Activated naive CD8-positive, alpha-beta T cell treated with anti-CD3 and anti-CD28 coated beads, Interleukin-2, amount 50 U/mL, for 24 hours (primary cell): ENCODE measurements at regions not wholly inside any gene's neighbourhood (a gene's known extent, or its start where the extent isn't known, plus 50 kb on each side); places are given as distances from the start of the nearest gene placed in this dataset.

ENCODE experiments used
- ATAC-seq: fragments of 150-1000 bp; cut with Tn5 transposase; one replicate; pipeline ENCODE4 v1.10.0; 2021
- DNase-seq: peaks from one replicate; pipeline ENCODE4 v3.0.0; 2021
- H3K27ac Mint-ChIP-seq: one replicate; pipeline ENCODE4 v1.8.0; 2021; ENCODE audit warnings: mild to moderate bottlenecking, mixed read lengths
- H3K27me3 Mint-ChIP-seq: one replicate; pipeline ENCODE4 v1.8.0; 2021; ENCODE audit warnings: mixed read lengths
- H3K36me3 Mint-ChIP-seq: one replicate; pipeline ENCODE4 v1.8.0; 2021; ENCODE audit warnings: low read depth, mixed read lengths
- H3K4me1 Mint-ChIP-seq: one replicate; pipeline ENCODE4 v1.8.0; 2021; ENCODE audit warnings: mixed read lengths
- H3K4me3 Mint-ChIP-seq: one replicate; pipeline ENCODE4 v1.8.0; 2021; ENCODE audit warnings: mild to moderate bottlenecking, moderate library complexity, mixed read lengths
- H3K9me3 Mint-ChIP-seq: one replicate; pipeline ENCODE4 v1.8.0; 2021; ENCODE audit warnings: mixed read lengths

DNA sequence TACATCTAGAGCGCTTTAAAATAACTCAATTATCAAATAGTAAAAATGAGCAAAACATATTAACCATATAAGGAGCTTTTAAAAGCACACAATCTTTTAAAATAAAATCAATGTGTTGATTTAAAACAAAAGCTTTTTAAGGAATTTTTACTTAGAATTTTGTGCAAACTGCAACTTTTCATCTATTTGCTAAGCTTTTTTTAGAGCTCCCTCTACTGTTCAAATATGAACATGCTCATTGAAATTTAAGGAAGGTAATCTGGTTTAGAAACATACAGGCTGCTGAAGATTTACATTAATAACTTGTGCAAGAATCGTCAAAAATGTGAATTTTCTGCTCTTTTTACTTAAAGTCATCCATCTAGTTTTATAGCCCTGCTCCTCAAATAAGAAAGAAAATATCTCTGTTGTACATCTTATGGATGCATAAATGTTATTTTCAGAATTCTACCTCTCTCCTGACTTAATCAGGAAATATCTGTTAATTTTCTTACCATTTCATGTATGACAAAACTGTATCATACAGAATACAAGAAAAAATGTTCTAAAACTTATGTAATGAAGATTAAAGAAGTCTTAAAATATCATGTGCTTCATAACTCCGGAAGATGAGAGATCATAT is 469.4 kb upstream of the ROBO2 start:
- Mint-ChIP-seq H3K27ac (no peak overlapping the region), H3K27me3 (no peaks in the 10 kb centered on the region), H3K4me3 (no peak overlapping the region), H3K9me3 (no peaks in the 10 kb centered on the region), H3K36me3 (no peaks in the 10 kb centered on the region), H3K4me1 (no peaks in the 10 kb centered on the region)
- no peak for ATAC-seq
- DNase-seq, result no peak

DNA sequence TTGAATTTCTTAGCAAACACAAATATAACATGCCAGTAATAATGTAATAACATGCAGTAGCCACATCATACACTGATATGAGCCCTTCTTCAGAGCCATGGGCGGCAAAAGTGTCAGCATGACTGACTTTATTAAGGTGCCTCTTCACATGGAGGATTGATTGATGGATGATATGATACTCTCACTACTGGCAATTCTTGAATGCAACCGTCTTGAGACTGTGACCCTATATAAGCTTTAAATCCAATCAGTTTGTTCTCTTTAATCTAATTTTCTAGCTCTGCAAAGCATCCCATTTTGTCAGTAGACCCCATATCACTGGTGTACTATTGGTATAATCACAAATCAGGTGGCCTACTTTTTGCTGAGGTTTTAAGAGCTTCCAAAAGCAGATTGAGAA is 463.7 kb upstream of the ROBO2 start:
- Mint-ChIP-seq H3K4me3 (no peak overlapping the region), H3K9me3 (peaks cover 4% of the 10 kb centered on the region), H3K27me3 (no peaks in the 10 kb centered on the region), H3K36me3 (no peaks in the 10 kb centered on the region), H3K27ac (no peak overlapping the region), H3K4me1 (no peaks in the 10 kb centered on the region)
- ATAC-seq, result no peak
- DNase-seq, result no peak

DNA sequence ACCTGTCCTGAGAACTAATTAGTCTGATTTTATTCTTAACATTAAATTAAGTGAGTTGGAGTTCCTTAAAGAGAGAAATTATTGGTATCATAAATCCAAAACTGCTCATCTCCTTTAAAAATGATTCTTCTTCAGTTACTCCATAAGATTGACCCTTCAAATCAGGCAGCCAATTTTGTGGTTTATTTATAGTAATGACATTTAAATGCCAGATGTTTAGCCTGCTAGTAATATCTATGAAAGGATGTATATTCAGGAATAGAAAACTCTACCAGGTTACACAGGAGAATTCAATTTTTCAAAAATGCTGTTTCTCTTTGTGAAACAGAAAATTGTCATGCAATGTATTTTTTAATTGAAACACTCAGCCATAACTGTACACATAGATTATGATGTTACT is 457.8 kb upstream of the ROBO2 start:
- Mint-ChIP-seq H3K36me3 (no peaks in the 10 kb centered on the region), H3K27me3 (no peaks in the 10 kb centered on the region), H3K4me1 (no peaks in the 10 kb centered on the region), H3K4me3 (no peak overlapping the region), H3K9me3 (peaks cover under 1% of the 10 kb centered on the region), H3K27ac (no peak overlapping the region)
- DNase-seq, result no peak
- ATAC-seq, result no peak

DNA sequence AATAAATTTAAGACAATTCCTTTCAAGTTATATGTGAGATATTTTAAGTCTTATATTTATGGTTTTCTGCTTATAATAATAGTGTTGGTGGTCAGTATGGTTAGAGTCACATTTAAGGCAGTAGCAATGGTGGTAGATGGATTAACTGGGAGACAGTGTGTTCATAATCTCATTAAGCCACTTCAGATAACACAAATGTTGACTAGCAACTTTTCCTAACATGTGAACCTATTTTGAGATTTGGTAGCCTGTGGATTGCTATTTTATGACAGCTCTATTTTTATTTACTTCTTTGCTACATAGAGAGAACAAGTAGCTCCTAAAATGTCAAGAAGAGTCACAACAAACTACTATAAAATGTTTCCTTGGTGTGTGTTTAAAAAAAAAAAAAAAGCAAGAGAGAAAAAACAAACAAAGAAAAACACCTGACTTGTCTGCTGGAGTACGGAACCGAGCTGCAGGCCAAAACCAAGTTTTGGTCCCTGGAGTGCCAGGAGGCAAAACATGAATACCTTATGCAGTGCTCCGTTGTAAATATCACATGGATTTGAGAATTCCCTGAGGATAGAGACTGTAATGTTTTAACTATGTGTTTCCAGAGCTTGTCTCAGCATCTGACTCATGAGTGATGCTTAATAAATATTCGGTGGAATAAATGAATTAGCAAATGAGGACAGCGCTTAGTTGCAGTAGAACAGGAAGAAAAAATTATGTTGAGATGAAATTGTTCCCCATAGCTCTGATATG is 457.1 kb upstream of the ROBO2 start:
- no peak for DNase-seq
- H3K4me3 Mint-ChIP-seq, result no peak overlapping the region

DNA sequence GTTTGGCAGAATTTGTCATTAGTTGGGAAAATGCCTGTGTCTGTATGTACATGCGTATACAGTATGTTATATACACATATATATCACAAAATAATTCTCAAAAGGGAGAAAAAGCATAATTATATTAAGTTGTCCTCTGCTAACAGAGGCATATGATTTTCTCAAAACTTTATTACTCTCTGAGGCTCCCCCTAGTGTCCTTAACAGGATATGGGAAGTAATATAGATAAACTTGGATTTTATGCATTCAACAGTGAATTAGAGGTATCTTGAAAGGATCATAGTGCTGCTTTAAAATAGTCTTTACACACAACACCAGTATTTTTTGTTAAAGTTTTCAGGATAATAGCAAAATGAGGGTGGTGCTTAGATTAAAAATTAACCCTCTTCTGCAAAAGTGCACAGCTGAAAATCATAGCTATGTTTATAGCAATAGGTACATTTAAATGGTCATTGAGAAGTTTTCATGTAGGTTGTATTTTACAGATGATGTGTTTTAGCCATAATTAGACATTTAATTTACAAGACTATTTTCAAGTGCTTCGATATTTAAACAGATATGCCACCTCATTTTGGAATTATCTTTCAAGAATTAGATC is 454.0 kb upstream of the ROBO2 start:
- H3K27me3 Mint-ChIP-seq, result no peaks in the 10 kb centered on the region
- no peak for DNase-seq
- no peaks in the 10 kb centered on the region for H3K9me3 Mint-ChIP-seq
- no peak overlapping the region for H3K27ac Mint-ChIP-seq
- H3K36me3 Mint-ChIP-seq, result no peaks in the 10 kb centered on the region
- H3K4me3 Mint-ChIP-seq, result no peak overlapping the region
- no peak for ATAC-seq
- no peaks in the 10 kb centered on the region for H3K4me1 Mint-ChIP-seq

More for the DNA sequence above, 457.1 kb upstream of the ROBO2 start:
- no peak overlapping the region for H3K27ac Mint-ChIP-seq
- H3K4me1 Mint-ChIP-seq, result no peaks in the 10 kb centered on the region
- H3K9me3 Mint-ChIP-seq, result no peaks in the 10 kb centered on the region
- ATAC-seq, result no peak
- H3K27me3 Mint-ChIP-seq, result no peaks in the 10 kb centered on the region
- no peaks in the 10 kb centered on the region for H3K36me3 Mint-ChIP-seq

DNA sequence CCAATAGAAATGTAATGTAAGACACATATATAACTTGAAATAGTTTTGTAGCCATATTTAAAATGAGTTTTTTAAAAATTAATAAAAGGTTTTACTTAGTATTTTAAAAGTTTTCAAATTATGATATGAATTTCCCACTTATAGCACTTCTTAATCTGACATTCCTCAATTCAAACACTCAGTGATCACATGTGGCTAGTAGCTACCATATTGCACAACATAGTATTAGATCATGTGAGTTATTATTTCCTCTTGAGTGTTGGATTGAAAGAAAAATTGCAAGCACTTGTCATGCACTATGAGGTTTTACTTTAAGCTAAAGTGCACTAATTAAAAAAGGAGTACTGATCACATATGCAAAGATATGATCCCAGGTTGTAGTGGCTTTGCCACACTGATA is 453.4 kb upstream of the ROBO2 start:
- H3K27me3 Mint-ChIP-seq, result no peaks in the 10 kb centered on the region
- no peak for ATAC-seq
- H3K4me1 Mint-ChIP-seq, result no peaks in the 10 kb centered on the region
- H3K36me3 Mint-ChIP-seq, result no peaks in the 10 kb centered on the region
- H3K9me3 Mint-ChIP-seq, result no peaks in the 10 kb centered on the region
- no peak overlapping the region for H3K4me3 Mint-ChIP-seq
- no peak for DNase-seq
- H3K27ac Mint-ChIP-seq, result no peak overlapping the region

DNA sequence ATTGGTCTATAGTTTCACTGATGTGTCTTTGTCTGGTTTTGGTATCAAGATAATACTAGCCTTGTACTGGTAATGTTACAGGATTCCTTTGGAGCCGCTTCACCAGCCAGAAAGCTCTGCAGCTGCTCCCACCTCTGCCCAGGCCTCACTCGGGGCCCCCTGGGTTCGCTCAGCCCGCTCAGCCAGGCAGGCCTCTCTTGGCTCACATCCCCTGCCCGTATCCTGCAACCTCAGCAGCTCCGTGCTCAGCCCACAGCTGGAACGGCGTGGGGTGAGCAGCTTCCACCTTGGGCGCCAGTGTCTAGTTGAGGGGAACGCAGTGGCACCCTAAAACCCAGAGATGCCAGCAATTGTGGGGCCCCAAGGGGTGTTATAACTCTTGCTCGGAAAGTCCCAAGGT is 429.7 kb upstream of the ROBO2 start:
- Mint-ChIP-seq H3K27me3 (no peaks in the 10 kb centered on the region), H3K36me3 (no peaks in the 10 kb centered on the region), H3K27ac (no peak overlapping the region), H3K4me3 (no peak overlapping the region), H3K4me1 (no peaks in the 10 kb centered on the region), H3K9me3 (peaks cover 7% of the 10 kb centered on the region)
- no peak for ATAC-seq
- DNase-seq, result no peak

DNA sequence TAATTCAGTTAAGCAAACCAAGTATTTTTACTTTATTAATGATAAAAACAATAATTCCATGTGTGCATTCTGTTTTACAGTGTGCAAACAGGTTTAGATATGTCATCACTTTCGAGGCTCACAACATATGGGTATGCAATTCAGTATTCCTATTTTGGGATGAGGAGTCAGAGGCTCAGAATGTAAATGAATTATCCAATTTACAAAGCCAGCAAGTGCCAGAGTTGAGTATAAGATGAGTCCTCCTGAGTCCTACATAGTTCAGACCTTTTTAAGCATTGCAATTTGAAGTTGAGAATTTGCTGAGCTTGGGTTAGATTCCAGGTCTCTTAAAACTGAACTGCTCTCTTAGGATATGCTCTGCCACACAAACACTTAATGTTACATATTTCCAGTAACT is 424.2 kb upstream of the ROBO2 start:
- Mint-ChIP-seq H3K27me3 (no peaks in the 10 kb centered on the region), H3K4me3 (no peak overlapping the region), H3K27ac (no peak overlapping the region), H3K36me3 (no peaks in the 10 kb centered on the region), H3K9me3 (peaks cover 5% of the 10 kb centered on the region), H3K4me1 (no peaks in the 10 kb centered on the region)
- DNase-seq (no peak), ATAC-seq (no peak)

DNA sequence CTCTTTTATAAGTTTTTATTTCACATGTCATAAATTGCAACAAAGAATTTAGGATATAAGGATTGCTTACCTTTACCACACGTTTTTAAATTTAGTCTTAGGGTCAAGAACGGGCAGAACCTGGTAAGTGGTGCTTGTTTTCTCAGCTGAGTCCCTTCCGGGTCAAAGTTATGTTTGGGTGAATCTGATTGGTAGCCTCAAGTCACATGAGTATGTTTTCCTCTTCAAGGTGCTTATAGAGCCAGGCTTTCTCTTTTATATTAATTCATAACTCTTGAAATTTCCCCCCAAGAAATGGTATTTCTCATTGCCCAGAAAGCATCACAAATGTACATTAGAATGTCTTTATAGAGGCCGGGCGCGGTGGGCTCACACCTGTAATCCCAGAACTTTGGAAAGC is 415.7 kb upstream of the ROBO2 start:
- Mint-ChIP-seq H3K4me1 (no peaks in the 10 kb centered on the region), H3K4me3 (no peak overlapping the region), H3K27ac (no peak overlapping the region), H3K9me3 (peaks cover 37% of the 10 kb centered on the region), H3K36me3 (no peaks in the 10 kb centered on the region), H3K27me3 (no peaks in the 10 kb centered on the region)
- no peak for DNase-seq
- ATAC-seq, result no peak

DNA sequence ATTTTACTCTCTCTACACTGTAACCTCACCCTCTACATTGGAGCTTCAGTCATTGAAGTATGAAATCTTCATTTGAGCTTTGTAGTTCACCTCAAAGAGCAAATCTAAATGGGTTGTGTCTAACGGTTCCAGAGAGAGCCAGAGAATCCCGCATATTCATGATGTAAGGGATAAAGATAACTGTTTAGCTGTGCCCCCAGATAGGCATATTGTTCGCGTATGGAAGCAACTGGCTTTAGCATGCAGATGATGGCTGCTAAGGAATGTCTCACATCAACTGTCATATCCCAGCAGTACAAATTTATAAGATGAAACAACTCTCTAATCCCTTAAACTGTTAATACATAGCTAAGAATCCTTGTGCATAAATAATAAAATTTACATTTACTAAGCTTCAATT is 412.7 kb upstream of the ROBO2 start:
- no peak overlapping the region for H3K27ac Mint-ChIP-seq
- no peak for ATAC-seq
- H3K9me3 Mint-ChIP-seq, result peaks cover 36% of the 10 kb centered on the region
- H3K4me1 Mint-ChIP-seq, result no peaks in the 10 kb centered on the region
- no peak overlapping the region for H3K4me3 Mint-ChIP-seq
- no peaks in the 10 kb centered on the region for H3K36me3 Mint-ChIP-seq
- no peaks in the 10 kb centered on the region for H3K27me3 Mint-ChIP-seq
- no peak for DNase-seq

DNA sequence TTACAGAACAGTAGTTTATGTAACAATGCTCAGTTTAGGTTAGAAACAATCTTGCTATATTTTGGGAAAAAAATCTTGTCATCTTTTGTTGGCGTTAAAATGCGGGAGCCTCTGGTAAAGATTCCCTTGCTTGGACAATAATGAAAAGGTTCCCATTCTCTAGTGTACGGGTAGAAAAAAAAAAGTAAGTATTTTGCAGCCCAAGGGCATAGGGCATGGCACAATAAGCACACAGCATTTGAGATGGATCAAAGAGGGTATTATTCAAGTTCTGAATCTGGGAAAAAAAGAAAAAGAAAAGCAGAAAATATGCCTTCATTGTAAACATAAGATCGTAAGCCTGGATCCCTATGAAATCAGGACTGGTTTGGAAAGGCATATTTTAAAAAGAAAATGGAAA is 408.6 kb upstream of the ROBO2 start:
- H3K36me3 Mint-ChIP-seq, result no peaks in the 10 kb centered on the region

DNA sequence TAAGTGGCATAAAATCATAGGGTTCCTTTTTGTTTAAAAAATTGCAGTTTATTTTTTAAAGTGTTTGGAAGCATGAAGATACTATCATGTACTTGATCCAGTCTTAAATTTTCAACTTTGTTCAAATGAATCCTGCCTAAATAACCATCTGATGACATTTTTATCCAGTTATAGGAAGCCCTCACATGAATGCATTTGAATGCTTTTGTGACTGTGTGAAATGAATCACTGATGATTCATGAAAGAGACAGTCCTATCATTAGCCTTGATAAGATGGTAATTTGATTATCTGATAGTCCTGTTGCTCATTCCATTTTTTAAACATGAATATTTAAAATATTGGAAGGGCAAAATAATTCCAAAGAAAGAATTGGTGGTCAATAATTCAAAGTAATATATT is 401.9 kb upstream of the ROBO2 start:
- Mint-ChIP-seq H3K27ac (no peak overlapping the region), H3K27me3 (no peaks in the 10 kb centered on the region), H3K4me3 (no peak overlapping the region), H3K4me1 (no peaks in the 10 kb centered on the region), H3K36me3 (no peaks in the 10 kb centered on the region), H3K9me3 (peaks cover 4% of the 10 kb centered on the region)
- no peak for ATAC-seq
- DNase-seq, result no peak

More for the DNA sequence above, 408.6 kb upstream of the ROBO2 start:
- Mint-ChIP-seq H3K4me3 (no peak overlapping the region), H3K27me3 (no peaks in the 10 kb centered on the region), H3K27ac (no peak overlapping the region), H3K9me3 (peaks cover 13% of the 10 kb centered on the region), H3K4me1 (no peaks in the 10 kb centered on the region)
- no peak for ATAC-seq
- DNase-seq, result no peak

DNA sequence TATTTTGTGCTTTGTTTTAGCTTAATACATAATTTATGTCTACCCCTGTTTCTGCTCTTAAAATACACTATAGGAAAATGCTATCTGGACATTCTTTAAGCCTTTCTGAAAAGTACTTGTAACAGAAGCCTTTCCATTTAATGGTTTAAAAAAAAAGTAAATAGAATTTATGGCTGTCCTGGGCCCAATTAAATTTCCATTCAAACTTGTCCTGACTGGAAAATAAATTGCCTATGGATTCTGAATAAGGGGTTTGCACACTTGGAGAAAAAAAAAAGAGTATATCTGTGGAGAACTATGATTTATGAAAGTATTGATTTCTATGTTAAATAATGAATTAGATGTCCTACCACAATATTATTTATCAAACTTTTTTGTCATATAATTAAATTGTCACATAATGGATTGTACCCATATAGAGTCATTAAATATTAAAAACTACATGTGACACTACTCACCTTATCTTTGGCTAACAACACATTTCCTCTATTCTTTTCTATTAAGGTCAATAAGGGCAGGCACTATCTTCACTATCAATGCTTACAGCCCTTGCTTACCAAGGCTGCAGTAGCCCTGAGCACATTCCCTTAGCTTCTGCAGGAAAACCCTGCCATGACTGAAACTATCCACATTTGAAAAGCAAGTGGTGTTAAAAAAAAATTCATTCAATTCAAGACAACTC is 396.1 kb upstream of the ROBO2 start:
- DNase-seq (no peak), ATAC-seq (no peak)
- Mint-ChIP-seq H3K27ac (no peak overlapping the region), H3K4me1 (no peaks in the 10 kb centered on the region), H3K36me3 (no peaks in the 10 kb centered on the region), H3K9me3 (peaks cover 13% of the 10 kb centered on the region), H3K27me3 (no peaks in the 10 kb centered on the region), H3K4me3 (no peak overlapping the region)

DNA sequence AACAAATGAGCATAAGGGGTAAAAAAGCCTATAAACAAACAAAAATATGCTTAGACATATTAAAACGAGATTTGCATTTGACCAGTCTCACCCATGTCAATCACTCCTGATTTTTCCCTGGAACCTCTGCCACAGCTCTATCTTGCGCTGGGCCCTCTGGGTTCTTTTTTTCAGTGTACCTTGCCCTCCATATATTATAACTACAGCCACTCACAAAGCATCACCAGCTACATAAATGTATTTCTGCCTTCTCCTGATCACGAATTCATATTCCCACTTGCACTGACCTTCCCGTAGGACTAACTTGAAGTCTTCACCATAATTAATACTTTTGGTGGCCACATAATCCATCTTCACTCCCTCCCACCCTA is 395.6 kb upstream of the ROBO2 start:
- peaks cover 13% of the 10 kb centered on the region for H3K9me3 Mint-ChIP-seq
- H3K27me3 Mint-ChIP-seq, result no peaks in the 10 kb centered on the region
- no peak for ATAC-seq

DNA sequence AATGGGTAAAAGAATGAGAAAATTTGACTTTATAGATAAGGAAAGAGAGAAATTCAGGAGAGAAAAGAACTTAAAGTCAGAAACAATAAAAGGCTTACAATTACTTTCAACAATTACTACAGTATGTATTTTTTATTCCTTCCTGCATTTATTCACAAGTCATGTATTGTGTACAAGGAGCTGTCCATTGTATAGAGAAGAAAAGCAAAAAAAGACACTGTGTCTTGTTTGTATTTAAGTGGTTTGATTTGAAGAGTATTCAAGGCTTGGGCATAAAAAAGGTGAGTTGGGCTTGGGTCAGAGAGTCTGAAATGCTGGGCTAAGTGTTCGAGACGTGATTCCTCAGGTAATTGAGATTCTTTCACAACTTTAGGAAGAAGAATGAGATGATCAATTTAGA is 394.2 kb upstream of the ROBO2 start:
- H3K27me3 Mint-ChIP-seq, result no peaks in the 10 kb centered on the region
- no peaks in the 10 kb centered on the region for H3K36me3 Mint-ChIP-seq
- ATAC-seq (no peak), DNase-seq (no peak)
- no peaks in the 10 kb centered on the region for H3K4me1 Mint-ChIP-seq
- H3K27ac Mint-ChIP-seq, result no peak overlapping the region
- no peak overlapping the region for H3K4me3 Mint-ChIP-seq
- H3K9me3 Mint-ChIP-seq, result peaks cover 9% of the 10 kb centered on the region

More for the DNA sequence above, 395.6 kb upstream of the ROBO2 start:
- no peak overlapping the region for H3K4me3 Mint-ChIP-seq
- H3K4me1 Mint-ChIP-seq, result no peaks in the 10 kb centered on the region
- H3K27ac Mint-ChIP-seq, result no peak overlapping the region
- H3K36me3 Mint-ChIP-seq, result no peaks in the 10 kb centered on the region
- no peak for DNase-seq
